K562 (cell line): ENCODE measurements at regions not wholly inside any gene's neighbourhood (a gene's known extent, or its start where the extent isn't known, plus 50 kb on each side); places are given as distances from the start of the nearest gene placed in this dataset.

Source experiments
- ATAC-seq: fragments of 200-7000 bp; cut with Tn5 transposase; 3 replicates; pipeline ENCODE4 v1.9.1; 2020; ENCODE audit warnings: moderate library complexity
- BruUV-seq: library from RNA; stranded (reverse); fragments of 400-500 nt; replicated peaks from 2 replicates; lab custom pipeline; 2021; lab: Mats Ljungman, UMichigan
- CTCF ChIA-PET: fragments of 300-600 bp; formaldehyde crosslinking; extraction: SDS; loops from one replicate; lab custom pipeline; 2021; ENCODE audit warnings: low intra/inter-chr PET ratio; lab: Yijun Ruan, JAX
- POLR2A ChIA-PET: fragments of 300-600, 350-650 bp; sonication (Branson Sonifier 250); formaldehyde crosslinking; extraction: SDS; loops from one replicate; lab custom pipeline; 2021; ENCODE audit warnings: antibody characterized with exemption, inconsistent platforms; lab: Yijun Ruan, JAX
- DNase-seq, 4 experiments: peaks; one replicate each; pipeline versions ENCODE4 v3.0.0 to v3.0.0-alpha.2; 2011 to 2018; ENCODE audit warnings: low spot score in 3 of 4, mixed read lengths in 3 of 4; ENCODE audit errors: extremely low read depth in 1 of 4
- FAIRE-seq: peaks from 2 replicates; lab custom pipeline; 2011; peaks lifted over from hg19 to GRCh38; lab: Jason Lieb, UNC
- H2AFZ ChIP-seq: 2 replicates; pipeline ENCODE4 v1.6.0; 2011; ENCODE audit warnings: low read depth, low read length, control low read depth, inconsistent platforms
- H3K27ac ChIP-seq: fragments of 200-600 bp; 3 replicates; pipeline ENCODE4 v1.8.0; 2011; ENCODE audit warnings: low read depth, mild to moderate bottlenecking, control low read depth, inconsistent platforms, low read length, moderate library complexity, mixed read lengths; ENCODE audit errors: extremely low read depth
- H3K27me3 ChIP-seq, 2 experiments: fragments of 300-600 bp in 1 of 2; 2 replicates in 1 of 2; 3 replicates in 1 of 2; pipeline versions ENCODE4 v1.6.0 to v1.8.0; 2011; ENCODE audit warnings: inconsistent platforms in 2 of 2, low read length in 2 of 2, mild to moderate bottlenecking in 1 of 2, mixed read lengths in 1 of 2, moderate library complexity in 1 of 2; ENCODE audit not compliant: control insufficient read depth in 2 of 2, insufficient read depth in 2 of 2
- H3K36me3 ChIP-seq: fragments of 300-600 bp; 3 replicates; pipeline ENCODE4 v1.8.0; 2011; ENCODE audit warnings: mild to moderate bottlenecking, low read length, inconsistent platforms; ENCODE audit not compliant: control insufficient read depth, insufficient read depth
- H3K4me1 ChIP-seq, 2 experiments: fragments of 200-600 bp in 1 of 2; replicated peaks in 1 of 2; 2 replicates in 1 of 2; 3 replicates in 1 of 2; pipeline versions ENCODE4 v1.5.1 to v1.8.0; 2011; ENCODE audit warnings: inconsistent platforms in 2 of 2, low read length in 2 of 2, mild to moderate bottlenecking in 1 of 2, mixed read lengths in 1 of 2, moderate library complexity in 1 of 2; ENCODE audit not compliant: control insufficient read depth in 2 of 2, insufficient read depth in 2 of 2
- H3K4me2 ChIP-seq: 2 replicates; pipeline ENCODE4 v1.6.1; 2011; ENCODE audit warnings: low read length, control low read depth, inconsistent platforms, mixed read lengths; ENCODE audit not compliant: insufficient read depth
- H3K4me3 ChIP-seq: fragments of 200-600 bp; sonication (generic), shearing (Covaris generic); 2 replicates; pipeline ENCODE4 v1.5.1; 2016; ENCODE audit warnings: control low read depth, inconsistent platforms
- H3K79me2 ChIP-seq: fragments of 200-600 bp; 3 replicates; pipeline ENCODE4 v1.8.0; 2011; ENCODE audit warnings: low read length, inconsistent platforms; ENCODE audit not compliant: control insufficient read depth, insufficient read depth
- H3K9ac ChIP-seq, 2 experiments: 2 replicates each; pipeline versions ENCODE4 v1.6.0 to v1.6.1; 2011; ENCODE audit warnings: low read depth in 2 of 2, low read length in 2 of 2, control low read depth in 1 of 2, inconsistent platforms in 1 of 2, mild to moderate bottlenecking in 1 of 2, mixed read lengths in 1 of 2; ENCODE audit not compliant: insufficient read depth in 1 of 2
- H3K9me1 ChIP-seq: one replicate; pipeline ENCODE4 v1.6.0; 2011; ENCODE audit warnings: inconsistent platforms, mild to moderate bottlenecking, low read length, moderate library complexity; ENCODE audit not compliant: control insufficient read depth, insufficient read depth
- H3K9me3 ChIP-seq: replicated peaks from 2 replicates; pipeline ENCODE4 v1.5.1; 2011; ENCODE audit warnings: low read depth, low read length, inconsistent platforms; ENCODE audit not compliant: control insufficient read depth, insufficient read depth
- H4K20me1 ChIP-seq: replicated peaks from 2 replicates; pipeline ENCODE4 v1.6.1; 2011; ENCODE audit warnings: low read length, inconsistent platforms, mixed read lengths; ENCODE audit not compliant: control insufficient read depth, insufficient read depth
- BACH1 ChIP-seq: fragments of 200-800 bp; sonication (Bioruptor generic); IDR thresholded peaks from 2 replicates; pipeline ENCODE4 v1.6.1; 2016; ENCODE audit warnings: missing genetic modification characterization, missing compliant biosample characterization
- BRF1 ChIP-seq: IDR thresholded peaks from 3 replicates; pipeline ENCODE4 v1.6.1; 2011; ENCODE audit warnings: borderline replicate concordance, mild to moderate bottlenecking; ENCODE audit not compliant: insufficient read length; ENCODE audit errors: extremely low read depth
- DACH1 ChIP-seq: fragments of 450-650 bp; IDR thresholded peaks from 2 replicates; pipeline ENCODE4 v1.6.1; 2018; ENCODE audit not compliant: partially characterized antibody
- DDX20 ChIP-seq: fragments of 450-650 bp; IDR thresholded peaks from 2 replicates; pipeline ENCODE4 v1.6.1; 2016; ENCODE audit warnings: missing genetic modification characterization, low read depth, mild to moderate bottlenecking, missing compliant biosample characterization, moderate library complexity
- ERF ChIP-seq: fragments of 450-650 bp; formaldehyde crosslinking; IDR thresholded peaks from 2 replicates; pipeline ENCODE4 v1.4.0; 2020; ENCODE audit warnings: mild to moderate bottlenecking, mixed read lengths
- FIP1L1 ChIP-seq: fragments of 200-400 bp; formaldehyde crosslinking; IDR thresholded peaks from 2 replicates; pipeline ENCODE4 v1.6.1; 2018; ENCODE audit warnings: mild to moderate bottlenecking, low read depth, low read length; ENCODE audit not compliant: poor library complexity, severe bottlenecking
- HLTF ChIP-seq: fragments of 450-650 bp; IDR thresholded peaks from 2 replicates; pipeline ENCODE4 v1.6.1; 2016
- NCOA1 ChIP-seq: fragments of 450-650 bp; IDR thresholded peaks from 2 replicates; pipeline ENCODE4 v1.6.1; 2016; ENCODE audit warnings: low read depth
- PCBP1 ChIP-seq: fragments of 200-400 bp; formaldehyde crosslinking; IDR thresholded peaks from 2 replicates; pipeline ENCODE4 v1.6.1; 2018; ENCODE audit warnings: mild to moderate bottlenecking, low read depth, low read length; ENCODE audit not compliant: poor library complexity, severe bottlenecking
- PHF20 ChIP-seq: fragments of 450-650 bp; IDR thresholded peaks from 2 replicates; pipeline ENCODE4 v1.6.1; 2018; ENCODE audit not compliant: partially characterized antibody
- RFX5 ChIP-seq: IDR thresholded peaks from 2 replicates; pipeline ENCODE4 v1.6.1; 2011; ENCODE audit warnings: low read depth, mild to moderate bottlenecking, improper control_type of control experiment, low read length
- RFX7 ChIP-seq: fragments of 250-450 bp; sonication (Bioruptor Pico); IDR thresholded peaks from 2 replicates; pipeline ENCODE4 v1.5.1; 2021; ENCODE audit warnings: mild to moderate bottlenecking
- SIX5 ChIP-seq, 2 experiments: IDR thresholded peaks; 2 replicates each; pipeline ENCODE4 v1.6.1; 2011; ENCODE audit warnings: low read length in 2 of 2, borderline replicate concordance in 1 of 2, low read depth in 1 of 2, mild to moderate bottlenecking in 1 of 2, moderate library complexity in 1 of 2; ENCODE audit not compliant: insufficient read depth in 1 of 2
- SMC3 ChIP-seq: conservative IDR thresholded peaks from 2 replicates; pipeline ENCODE4 v1.6.1; 2011; ENCODE audit warnings: low read depth, low read length, improper control_type of control experiment; ENCODE audit not compliant: insufficient read depth
- TBP ChIP-seq: optimal IDR thresholded peaks from 2 replicates; pipeline ENCODE3; 2011; ENCODE audit warnings: low read depth, low read length, improper control_type of control experiment
- TEAD4 ChIP-seq, 2 experiments: sonication (generic) in 1 of 2; formaldehyde crosslinking in 1 of 2; IDR thresholded peaks; 2 replicates each; pipeline versions ENCODE4 v1.6.1 to v1.8.0; 2012 to 2022; ENCODE audit warnings: borderline replicate concordance in 1 of 2, inconsistent platforms in 1 of 2, low read length in 1 of 2, mild to moderate bottlenecking in 1 of 2, missing genetic modification reagents in 1 of 2
- ZNF224 ChIP-seq: sonication (generic); formaldehyde crosslinking; IDR thresholded peaks from 2 replicates; pipeline ENCODE4 v1.8.0; 2022; ENCODE audit warnings: mild to moderate bottlenecking, missing genetic modification reagents
- ZNF445 ChIP-seq: fragments of 250-450 bp; sonication (Bioruptor Pico); IDR thresholded peaks from 2 replicates; pipeline ENCODE4 v1.4.0; 2020; ENCODE audit warnings: low read depth, mild to moderate bottlenecking, moderate library complexity
- whole genome bisulfite sequencing: fragments of 100-300 bp; shearing (Covaris generic); methylation state at CpG from one replicate; pipeline ENCODE4 v1.1.6; 2016; ENCODE audit warnings: low coverage, mixed read lengths; ENCODE audit not compliant: insufficient coverage; ENCODE audit errors: missing lambda C conversion rate; 5-methylcytosine and 5-hydroxymethylcytosine counted together
- in situ Hi-C: fragments of 300-500 bp; cut with MboI; formaldehyde crosslinking; loops from 4 replicates; pipeline ENCODE4 v1.15.0; 2018; ENCODE audit warnings: inconsistent platforms, mixed read lengths
- intact Hi-C: fragments of 100-400 bp; cut with micrococcal nuclease; formaldehyde crosslinking; loops from 2 replicates; pipeline ENCODE4 v1.14.2; 2022
- TF ChIP-seq, protein P1 (sequence below), 2 experiments: fragments of 450-650 bp; IDR thresholded peaks; 2 replicates each; pipeline ENCODE4 v1.6.1; 2018; ENCODE audit warnings: mild to moderate bottlenecking in 2 of 2, low read depth in 1 of 2; ENCODE audit not compliant: partially characterized antibody in 2 of 2

GRCh38 chr3:30187366-30187765 is 419.0 kb upstream of the TGFBR2 start (continued):
- TF ChIP-seq ERF (CRISPR knock-in tag) (no peak), DACH1 (no peak), HLTF (no peak), BACH1 (tag) (no peak), PHF20 (no peak), BRF1 (no peak)

DNA sequence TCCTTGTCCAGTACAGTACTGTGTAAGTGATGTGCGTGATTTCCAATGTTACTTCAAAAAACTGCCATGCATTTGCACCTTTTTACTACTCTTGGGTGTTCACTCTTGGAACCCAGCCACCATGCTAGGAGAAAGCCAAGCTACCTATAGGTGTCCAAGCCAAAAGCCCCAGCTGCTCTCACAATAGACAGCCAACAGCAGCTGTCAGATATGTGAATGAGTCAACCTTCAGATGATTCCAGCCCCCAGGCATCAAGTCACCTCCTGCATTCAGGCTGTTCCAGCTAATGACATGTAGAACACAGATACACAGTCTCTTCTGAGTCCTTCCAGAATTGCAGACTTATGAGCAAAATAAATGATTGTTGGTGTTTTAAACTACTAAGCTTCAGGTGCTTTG is 417.7 kb upstream of the TGFBR2 start:
- BruUV-seq, result no TSS peak
- H3K9me3 ChIP-seq, result no peaks in the 10 kb centered on the region
- H4K20me1 ChIP-seq, result no peaks in the 10 kb centered on the region
- H3K4me1 ChIP-seq, result no peaks in the 10 kb centered on the region
- no peak for FAIRE-seq
- no peak overlapping the region for H2AFZ ChIP-seq
- H3K9ac ChIP-seq, result no peak overlapping the region
- ChIA-PET POLR2A (no interaction called here), CTCF (no interaction called here)
- intact Hi-C loops (no loop called here), in situ Hi-C loops (no loop called here)
- no peak overlapping the region for H3K4me2 ChIP-seq
- no peak for ATAC-seq
- no peak overlapping the region for H3K27ac ChIP-seq
- no peaks in the 10 kb centered on the region for H3K27me3 ChIP-seq
- WGBS, result 0% methylated on average over 1 of the region's 1 CpG
- H3K36me3 ChIP-seq, result no peaks in the 10 kb centered on the region
- DNase-seq, result no peak
- no peaks in the 10 kb centered on the region for H3K9me1 ChIP-seq
- no peaks in the 10 kb centered on the region for H3K79me2 ChIP-seq
- H3K4me3 ChIP-seq, result no peak overlapping the region
- TF ChIP-seq PCBP1 (no peak), DDX20 (tag) (no peak), ZNF224 (no peak), SMC3 (no peak), RFX5 (no peak), NCOA1 (no peak), TEAD4 (IDR thresholded peaks at IDR 0.05; ENCODE audit: low read length) (no peak), TEAD4 (CRISPR knock-in tag; IDR thresholded peaks at IDR 0.05; ENCODE audit: borderline replicate concordance) (no peak), ZNF445 (CRISPR knock-in tag) (no peak), RFX7 (CRISPR knock-in tag) (no peak), TBP (no peak), FIP1L1 (no peak), SIX5 (IDR thresholded peaks at IDR 0.05; ENCODE audit: borderline replicate concordance in 1 of 2, insufficient read depth in 1 of 2, low read depth in 1 of 2, low read length in 2 of 2) (no peak)
- TF ChIP-seq, protein P1, sequence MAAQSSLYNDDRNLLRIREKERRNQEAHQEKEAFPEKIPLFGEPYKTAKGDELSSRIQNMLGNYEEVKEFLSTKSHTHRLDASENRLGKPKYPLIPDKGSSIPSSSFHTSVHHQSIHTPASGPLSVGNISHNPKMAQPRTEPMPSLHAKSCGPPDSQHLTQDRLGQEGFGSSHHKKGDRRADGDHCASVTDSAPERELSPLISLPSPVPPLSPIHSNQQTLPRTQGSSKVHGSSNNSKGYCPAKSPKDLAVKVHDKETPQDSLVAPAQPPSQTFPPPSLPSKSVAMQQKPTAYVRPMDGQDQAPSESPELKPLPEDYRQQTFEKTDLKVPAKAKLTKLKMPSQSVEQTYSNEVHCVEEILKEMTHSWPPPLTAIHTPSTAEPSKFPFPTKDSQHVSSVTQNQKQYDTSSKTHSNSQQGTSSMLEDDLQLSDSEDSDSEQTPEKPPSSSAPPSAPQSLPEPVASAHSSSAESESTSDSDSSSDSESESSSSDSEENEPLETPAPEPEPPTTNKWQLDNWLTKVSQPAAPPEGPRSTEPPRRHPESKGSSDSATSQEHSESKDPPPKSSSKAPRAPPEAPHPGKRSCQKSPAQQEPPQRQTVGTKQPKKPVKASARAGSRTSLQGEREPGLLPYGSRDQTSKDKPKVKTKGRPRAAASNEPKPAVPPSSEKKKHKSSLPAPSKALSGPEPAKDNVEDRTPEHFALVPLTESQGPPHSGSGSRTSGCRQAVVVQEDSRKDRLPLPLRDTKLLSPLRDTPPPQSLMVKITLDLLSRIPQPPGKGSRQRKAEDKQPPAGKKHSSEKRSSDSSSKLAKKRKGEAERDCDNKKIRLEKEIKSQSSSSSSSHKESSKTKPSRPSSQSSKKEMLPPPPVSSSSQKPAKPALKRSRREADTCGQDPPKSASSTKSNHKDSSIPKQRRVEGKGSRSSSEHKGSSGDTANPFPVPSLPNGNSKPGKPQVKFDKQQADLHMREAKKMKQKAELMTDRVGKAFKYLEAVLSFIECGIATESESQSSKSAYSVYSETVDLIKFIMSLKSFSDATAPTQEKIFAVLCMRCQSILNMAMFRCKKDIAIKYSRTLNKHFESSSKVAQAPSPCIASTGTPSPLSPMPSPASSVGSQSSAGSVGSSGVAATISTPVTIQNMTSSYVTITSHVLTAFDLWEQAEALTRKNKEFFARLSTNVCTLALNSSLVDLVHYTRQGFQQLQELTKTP (IDR thresholded peaks at IDR 0.05; ENCODE audit: low read depth in 1 of 2, partially characterized antibody in 2 of 2), result no peak
